ENCODE measurements at regions not wholly inside any gene's neighbourhood (a gene's known extent, or its start where the extent isn't known, plus 50 kb on each side); places are given as distances from the start of the nearest gene placed in this dataset.

DNA sequence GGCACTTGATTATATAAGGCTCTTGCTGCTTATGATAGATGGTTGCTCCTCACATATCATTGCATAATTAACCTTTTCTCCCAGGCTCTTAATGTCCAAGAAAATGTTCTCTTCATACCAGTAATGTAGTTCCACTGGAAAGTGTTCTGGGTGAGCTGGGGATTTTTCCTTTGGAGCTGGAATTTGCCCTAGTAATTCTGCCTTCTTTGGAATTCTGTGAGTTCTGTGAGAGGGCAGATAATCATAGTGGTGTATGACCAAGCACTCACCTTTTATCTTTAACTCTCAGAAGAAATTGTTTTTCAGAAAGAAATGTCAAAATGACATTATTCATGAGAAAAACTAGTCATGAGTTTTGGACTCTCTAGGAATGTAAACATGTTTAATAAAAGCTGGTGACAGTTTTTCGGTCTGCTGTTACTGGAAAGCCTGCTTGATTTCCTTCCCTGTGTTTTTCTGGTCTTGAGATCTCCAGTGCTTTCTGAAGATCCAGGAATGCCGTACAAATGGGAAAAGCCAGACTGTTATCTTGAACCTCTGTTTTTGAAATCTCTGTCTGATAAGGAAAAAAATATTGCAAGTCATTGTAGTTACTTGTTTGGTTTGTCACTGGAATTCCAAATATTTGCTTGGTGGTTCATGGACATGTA is 148.3 kb upstream of the PRPS1L1 start:
- intact Hi-C loops (cut with DNase I) = loop anchor here (10.0 kb wide), 1 partner anchor 971 kb away; no protein-coding TSS in a partner anchor
- no peak for TF ChIP-seq POLR2AphosphoS5 (IDR thresholded peaks at IDR 0.05; ENCODE audit: insufficient read depth in 1 of 2, low read depth in 1 of 2)
- TF ChIP-seq POLR2A (IDR thresholded peaks at IDR 0.05) = no peak
- TF ChIP-seq, protein P1, sequence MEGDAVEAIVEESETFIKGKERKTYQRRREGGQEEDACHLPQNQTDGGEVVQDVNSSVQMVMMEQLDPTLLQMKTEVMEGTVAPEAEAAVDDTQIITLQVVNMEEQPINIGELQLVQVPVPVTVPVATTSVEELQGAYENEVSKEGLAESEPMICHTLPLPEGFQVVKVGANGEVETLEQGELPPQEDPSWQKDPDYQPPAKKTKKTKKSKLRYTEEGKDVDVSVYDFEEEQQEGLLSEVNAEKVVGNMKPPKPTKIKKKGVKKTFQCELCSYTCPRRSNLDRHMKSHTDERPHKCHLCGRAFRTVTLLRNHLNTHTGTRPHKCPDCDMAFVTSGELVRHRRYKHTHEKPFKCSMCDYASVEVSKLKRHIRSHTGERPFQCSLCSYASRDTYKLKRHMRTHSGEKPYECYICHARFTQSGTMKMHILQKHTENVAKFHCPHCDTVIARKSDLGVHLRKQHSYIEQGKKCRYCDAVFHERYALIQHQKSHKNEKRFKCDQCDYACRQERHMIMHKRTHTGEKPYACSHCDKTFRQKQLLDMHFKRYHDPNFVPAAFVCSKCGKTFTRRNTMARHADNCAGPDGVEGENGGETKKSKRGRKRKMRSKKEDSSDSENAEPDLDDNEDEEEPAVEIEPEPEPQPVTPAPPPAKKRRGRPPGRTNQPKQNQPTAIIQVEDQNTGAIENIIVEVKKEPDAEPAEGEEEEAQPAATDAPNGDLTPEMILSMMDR (IDR thresholded peaks at IDR 0.05) = no peak
- Histone ChIP-seq H3K36me3 (no peaks in the 10 kb centered on the region), H3K27ac (no peak overlapping the region), H3K4me3 (no peak overlapping the region), H3K27me3 (no peaks in the 10 kb centered on the region), H3K4me1 (no peaks in the 10 kb centered on the region), H3K9me3 (no peaks in the 10 kb centered on the region)
- no peak for DNase-seq (ENCODE audit: extremely low spot score in 2 of 2)

DNA sequence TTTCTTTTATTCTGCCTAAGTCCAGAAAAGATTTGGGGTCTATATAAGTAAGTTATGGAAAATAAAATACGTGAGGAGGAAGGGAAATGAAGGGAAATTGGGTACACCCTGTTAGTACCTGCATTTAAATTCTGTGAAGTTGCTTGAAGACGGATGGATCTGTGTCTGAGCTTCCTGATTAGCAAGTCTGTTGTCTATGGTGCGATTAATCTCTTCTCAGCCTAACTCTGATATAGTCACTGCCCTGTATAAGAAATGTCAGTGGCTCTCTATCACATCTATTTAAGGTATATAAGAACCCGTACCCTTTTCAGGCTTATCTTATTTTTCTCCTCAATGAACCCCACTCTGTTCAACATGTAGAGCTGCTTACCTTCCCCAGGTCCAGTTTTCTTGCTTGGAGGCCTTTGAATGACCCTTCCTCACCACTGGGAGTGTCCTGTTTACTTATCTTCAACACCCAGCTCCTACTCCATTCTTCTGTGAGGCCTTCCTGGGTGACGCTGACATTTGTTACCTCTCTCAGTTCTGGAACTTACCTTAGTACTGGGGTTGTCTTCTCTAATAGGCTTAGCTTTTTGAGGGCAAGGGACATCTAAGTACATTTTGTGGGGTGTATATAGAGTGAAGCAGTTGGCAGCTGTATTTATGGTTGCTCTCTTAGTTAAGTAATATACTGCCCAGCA is 149.6 kb upstream of the PRPS1L1 start:
- TF ChIP-seq POLR2A (IDR thresholded peaks at IDR 0.05) (no peak), POLR2AphosphoS5 (IDR thresholded peaks at IDR 0.05; ENCODE audit: insufficient read depth in 1 of 2, low read depth in 1 of 2) (no peak)
- TF ChIP-seq, protein P1 (IDR thresholded peaks at IDR 0.05) = no peak
- H3K4me1 ChIP-seq = no peaks in the 10 kb centered on the region
- H3K36me3 ChIP-seq = no peaks in the 10 kb centered on the region
- no peaks in the 10 kb centered on the region for H3K27me3 ChIP-seq
- no peak for DNase-seq (ENCODE audit: extremely low spot score in 2 of 2)
- no peak overlapping the region for H3K27ac ChIP-seq
- no peaks in the 10 kb centered on the region for H3K9me3 ChIP-seq
- intact Hi-C loops (cut with DNase I) = loop anchor here (10.0 kb wide), 1 partner anchor 972 kb away; no protein-coding TSS in a partner anchor
- H3K4me3 ChIP-seq = no peak overlapping the region

DNA sequence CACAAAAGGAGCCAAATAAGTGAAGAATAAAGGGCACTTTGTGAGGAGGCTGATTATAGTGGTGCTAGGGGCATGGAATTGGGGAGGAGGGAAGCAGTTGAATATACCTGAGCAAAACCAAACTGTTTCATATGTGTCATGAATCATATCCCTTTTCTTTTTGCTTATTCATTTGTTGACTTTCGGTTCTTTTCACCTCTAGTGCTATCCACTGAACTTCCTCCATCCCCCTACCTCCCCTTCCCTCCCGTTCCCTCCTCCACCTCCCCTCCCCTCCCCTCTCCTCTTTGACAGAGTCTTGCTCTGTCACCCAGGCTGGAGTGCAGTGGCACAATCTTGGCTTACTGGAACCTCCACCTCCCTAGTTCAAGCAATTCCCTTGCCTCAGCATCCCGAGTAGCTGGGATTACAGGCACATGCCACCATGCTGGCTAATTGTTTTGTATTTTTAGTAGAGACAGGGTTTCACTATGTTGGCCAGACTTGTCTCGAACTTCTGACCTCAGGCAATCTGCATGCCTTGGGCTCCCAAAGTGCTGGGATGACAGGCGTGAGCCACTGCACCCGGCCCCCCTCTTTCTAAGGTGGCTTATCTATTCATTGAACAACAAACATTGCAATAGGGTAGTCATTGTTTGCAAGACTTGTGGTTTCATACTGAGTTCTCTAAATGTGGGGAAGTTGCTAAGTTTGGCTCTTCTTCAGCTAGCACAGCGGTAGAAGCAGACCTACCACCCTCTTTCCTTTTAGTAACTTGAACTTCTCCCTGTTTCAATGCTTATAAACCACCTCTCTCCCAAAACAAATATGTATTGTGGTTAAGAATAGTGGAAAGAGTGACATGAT is 150.4 kb upstream of the PRPS1L1 start:
- Histone ChIP-seq H3K4me3 (no peak overlapping the region), H3K27me3 (no peaks in the 10 kb centered on the region), H3K27ac (no peak overlapping the region), H3K9me3 (no peaks in the 10 kb centered on the region), H3K4me1 (no peaks in the 10 kb centered on the region), H3K36me3 (no peaks in the 10 kb centered on the region)
- TF ChIP-seq POLR2A (IDR thresholded peaks at IDR 0.05) = no peak
- DNase-seq (ENCODE audit: extremely low spot score in 2 of 2) = no peak
- intact Hi-C loops (cut with DNase I) = loop anchor here (10.0 kb wide), 1 partner anchor 973 kb away; no protein-coding TSS in a partner anchor

DNA sequence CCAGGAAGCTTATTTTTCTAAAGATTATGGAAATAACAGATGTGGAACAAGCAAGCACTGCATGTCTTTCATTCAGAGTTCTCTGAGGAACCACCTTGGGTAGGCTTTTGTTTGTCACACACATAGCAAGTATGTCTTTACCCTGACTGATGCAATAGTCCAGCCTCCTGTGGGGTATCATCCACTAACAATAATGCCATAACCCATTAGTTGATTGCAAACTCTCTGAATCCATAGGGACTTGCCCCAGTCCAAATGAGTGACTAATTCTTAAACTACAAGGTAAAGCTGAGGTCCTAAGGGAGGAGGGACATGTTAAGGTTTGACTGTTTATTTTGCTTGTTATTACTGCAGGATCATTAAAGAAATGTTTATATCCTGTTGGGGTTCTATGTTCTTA is 151.4 kb upstream of the PRPS1L1 start:
- no peaks in the 10 kb centered on the region for H3K9me3 ChIP-seq
- TF ChIP-seq, protein P1 (IDR thresholded peaks at IDR 0.05) = no peak
- TF ChIP-seq POLR2AphosphoS5 (IDR thresholded peaks at IDR 0.05; ENCODE audit: insufficient read depth in 1 of 2, low read depth in 1 of 2) (no peak), POLR2A (IDR thresholded peaks at IDR 0.05) (no peak)
- intact Hi-C loops (cut with DNase I) = loop anchor here (10.0 kb wide), 1 partner anchor 974 kb away; no protein-coding TSS in a partner anchor

DNA sequence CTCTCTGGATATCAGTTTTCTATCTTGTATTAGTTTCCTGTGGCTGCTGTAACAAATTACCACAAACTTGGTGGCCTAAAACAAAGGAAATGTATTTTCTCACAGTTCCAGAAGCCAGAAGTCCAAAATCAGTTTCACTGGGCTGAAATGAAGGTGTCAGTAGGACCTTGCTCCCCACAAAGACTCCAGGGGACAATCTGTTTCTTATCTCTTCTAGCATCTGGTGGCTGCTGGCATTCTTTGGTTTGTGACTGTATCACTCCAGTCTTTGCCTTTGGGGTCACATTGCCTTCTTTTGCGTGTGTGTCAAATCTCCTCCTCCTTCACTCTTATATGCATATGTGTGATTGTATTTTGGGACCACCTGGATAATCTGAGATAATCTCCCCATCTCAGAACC is 153.0 kb upstream of the PRPS1L1 start:
- Histone ChIP-seq H3K36me3 (no peaks in the 10 kb centered on the region), H3K27me3 (no peaks in the 10 kb centered on the region), H3K9me3 (no peaks in the 10 kb centered on the region), H3K4me3 (no peak overlapping the region), H3K27ac (no peak overlapping the region), H3K4me1 (no peaks in the 10 kb centered on the region)
- no peak for TF ChIP-seq POLR2A (IDR thresholded peaks at IDR 0.05)
- TF ChIP-seq, protein P1 (IDR thresholded peaks at IDR 0.05) = no peak
- TF ChIP-seq POLR2AphosphoS5 (IDR thresholded peaks at IDR 0.05; ENCODE audit: insufficient read depth in 1 of 2, low read depth in 1 of 2) = no peak
- intact Hi-C loops (cut with DNase I) = no loop called here
- DNase-seq (ENCODE audit: extremely low spot score in 2 of 2) = no peak

More for the DNA sequence above, 151.4 kb upstream of the PRPS1L1 start:
- DNase-seq (ENCODE audit: extremely low spot score in 2 of 2) = no peak
- H3K4me1 ChIP-seq = no peaks in the 10 kb centered on the region
- no peak overlapping the region for H3K27ac ChIP-seq
- H3K36me3 ChIP-seq = no peaks in the 10 kb centered on the region
- no peaks in the 10 kb centered on the region for H3K27me3 ChIP-seq
- H3K4me3 ChIP-seq = no peak overlapping the region
